ENCODE measurements at regions not wholly inside any gene's neighbourhood (a gene's known extent, or its start where the extent isn't known, plus 50 kb on each side); places are given as distances from the start of the nearest gene placed in this dataset.

- TF ChIP-seq EZH2 (IDR thresholded peaks at IDR 0.05; ENCODE audit: low read length, missing control alignments) (no peak), CTCF (conservative IDR thresholded peaks at IDR 0.05 in 1 of 2, IDR thresholded peaks at IDR 0.05 in 1 of 2; ENCODE audit: low read depth in 1 of 2, low read length in 2 of 2) (no peak)
Measured at GRCh38 chrX:115503099-115503498, 57.9 kb upstream of the PLS3 start.
